GM12873 (cell line): ENCODE measurements at regions not wholly inside any gene's neighbourhood (a gene's known extent, or its start where the extent isn't known, plus 50 kb on each side); places are given as distances from the start of the nearest gene placed in this dataset.

Source experiments
- CTCF ChIP-seq: IDR thresholded peaks from 2 replicates; pipeline ENCODE4 v1.5.1; 2012; ENCODE audit warnings: low read depth, mild to moderate bottlenecking, moderate library complexity, low read length, control low read depth; ENCODE audit not compliant: insufficient read depth; ENCODE audit errors: missing control alignments

GRCh38 chr3:187795207-187795960, 50.1 kb upstream of the BCL6 start:
- no peak for TF ChIP-seq CTCF

GRCh38 chr3:187798126-187798525, 52.9 kb upstream of the BCL6 start:
- no peak for TF ChIP-seq CTCF

GRCh38 chr3:187798531-187799530, 53.6 kb upstream of the BCL6 start:
- TF ChIP-seq CTCF = no peak

- TF ChIP-seq CTCF = no peak
These were observed 54.8 kb upstream of the BCL6 start for GRCh38 chr3:187799942-187800641.

- no peak for TF ChIP-seq CTCF
These were observed 55.9 kb upstream of the BCL6 start for GRCh38 chr3:187801152-187801551.

- no peak for TF ChIP-seq CTCF
These were observed 57.1 kb upstream of the BCL6 start for GRCh38 chr3:187802203-187802927.

GRCh38 chr3:187802928-187803259, 57.6 kb upstream of the BCL6 start:
- no peak for TF ChIP-seq CTCF
